Activated T-cell treated with anti-CD3 and anti-CD28 coated beads, Interleukin-2, amount 50 U/mL, for 24 hours (primary cell): ENCODE measurements at regions not wholly inside any gene's neighbourhood (a gene's known extent, or its start where the extent isn't known, plus 50 kb on each side); places are given as distances from the start of the nearest gene placed in this dataset.

Experiments used
- DNase-seq: peaks from one replicate; pipeline ENCODE4 v3.0.0-alpha.2; 2020
- H3K27ac Mint-ChIP-seq: 2 replicates; pipeline ENCODE4 v1.8.0; 2020; ENCODE audit warnings: mild to moderate bottlenecking, mixed read lengths
- H3K27me3 Mint-ChIP-seq: 2 replicates; pipeline ENCODE4 v1.8.0; 2020; ENCODE audit warnings: mixed read lengths
- H3K36me3 Mint-ChIP-seq: 2 replicates; pipeline ENCODE4 v1.8.0; 2020; ENCODE audit warnings: low read depth, mixed read lengths
- H3K4me1 Mint-ChIP-seq: 2 replicates; pipeline ENCODE4 v1.8.0; 2020; ENCODE audit warnings: low read depth, mixed read lengths
- H3K4me3 Mint-ChIP-seq: 2 replicates; pipeline ENCODE4 v1.8.0; 2020; ENCODE audit warnings: mild to moderate bottlenecking, moderate library complexity, mixed read lengths
- H3K9me3 Mint-ChIP-seq: 2 replicates; pipeline ENCODE4 v1.8.0; 2020; ENCODE audit warnings: mixed read lengths

DNA sequence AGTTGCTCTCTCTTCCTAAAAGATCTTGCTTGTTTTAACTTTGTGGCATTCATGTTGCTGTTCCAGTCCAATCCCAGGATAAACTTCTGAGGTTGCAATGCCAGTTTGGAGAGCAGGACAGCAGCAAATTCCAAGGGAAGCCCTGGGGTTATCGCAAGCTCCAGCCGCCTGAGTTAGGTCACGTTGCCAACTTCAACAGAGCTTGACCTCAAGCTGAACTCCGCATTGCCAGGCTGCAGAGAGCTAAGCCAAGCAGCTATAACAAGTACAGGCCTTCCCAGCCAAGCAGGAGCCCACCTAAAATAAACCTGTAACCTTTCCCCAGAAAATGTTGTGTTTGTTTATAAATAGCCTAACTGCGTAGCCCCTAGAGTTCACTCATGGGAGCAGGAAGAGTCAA is 138.9 kb upstream of the LYZL1 start:
- no peak overlapping the region for H3K4me3 Mint-ChIP-seq
- H3K27ac Mint-ChIP-seq: no peak overlapping the region
- no peaks in the 10 kb centered on the region for H3K36me3 Mint-ChIP-seq
- no peaks in the 10 kb centered on the region for H3K4me1 Mint-ChIP-seq
- H3K27me3 Mint-ChIP-seq: peaks cover 12% of the 10 kb centered on the region
- no peak for DNase-seq
- H3K9me3 Mint-ChIP-seq: no peaks in the 10 kb centered on the region

DNA sequence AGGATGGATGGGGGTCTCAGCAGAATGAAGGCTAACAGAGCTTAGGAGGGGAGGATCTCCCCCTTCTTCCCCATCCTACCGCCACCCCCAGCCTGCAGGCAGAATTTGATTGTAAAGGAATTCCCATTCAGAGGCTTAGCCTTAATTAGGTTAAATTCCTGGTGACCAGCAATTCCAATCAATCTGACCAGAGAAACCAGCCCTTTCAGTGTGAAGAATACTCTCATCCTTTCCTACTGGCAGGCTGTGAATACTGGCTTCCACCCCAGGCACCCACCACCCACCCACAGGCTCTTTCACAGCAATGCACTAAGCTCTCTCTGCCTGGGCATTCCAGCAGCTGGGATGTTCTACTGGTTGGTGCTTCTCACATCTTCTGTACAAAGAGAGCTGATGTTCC is 137.9 kb upstream of the LYZL1 start:
- H3K27ac Mint-ChIP-seq: no peak overlapping the region
- no peak for DNase-seq
- H3K4me3 Mint-ChIP-seq: no peak overlapping the region
- H3K4me1 Mint-ChIP-seq: no peaks in the 10 kb centered on the region
- H3K9me3 Mint-ChIP-seq: no peaks in the 10 kb centered on the region
- H3K36me3 Mint-ChIP-seq: no peaks in the 10 kb centered on the region
- peaks cover 6% of the 10 kb centered on the region for H3K27me3 Mint-ChIP-seq

DNA sequence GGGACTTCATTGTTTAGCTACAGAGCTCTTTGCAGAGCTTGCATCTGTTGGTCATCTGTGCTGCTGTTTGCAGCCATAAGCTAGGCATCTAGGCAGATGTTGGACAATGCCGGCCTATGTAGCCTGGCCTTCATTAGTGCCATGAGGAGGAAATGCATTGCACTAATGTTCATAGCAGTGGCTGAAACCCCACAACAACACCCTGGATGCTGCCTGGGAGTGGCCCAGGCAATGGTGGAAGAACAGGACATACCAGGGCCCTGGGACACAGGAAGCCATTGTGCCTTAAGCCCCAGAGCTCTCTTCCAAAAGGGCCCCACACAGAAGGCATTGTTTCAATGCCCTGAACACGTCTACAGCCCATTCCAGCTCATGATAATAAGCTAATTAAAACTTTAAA is 131.5 kb upstream of the LYZL1 start:
- Mint-ChIP-seq H3K27me3 (peaks cover 17% of the 10 kb centered on the region), H3K9me3 (no peaks in the 10 kb centered on the region), H3K36me3 (no peaks in the 10 kb centered on the region), H3K27ac (no peak overlapping the region), H3K4me3 (no peak overlapping the region), H3K4me1 (no peaks in the 10 kb centered on the region)
- no peak for DNase-seq

DNA sequence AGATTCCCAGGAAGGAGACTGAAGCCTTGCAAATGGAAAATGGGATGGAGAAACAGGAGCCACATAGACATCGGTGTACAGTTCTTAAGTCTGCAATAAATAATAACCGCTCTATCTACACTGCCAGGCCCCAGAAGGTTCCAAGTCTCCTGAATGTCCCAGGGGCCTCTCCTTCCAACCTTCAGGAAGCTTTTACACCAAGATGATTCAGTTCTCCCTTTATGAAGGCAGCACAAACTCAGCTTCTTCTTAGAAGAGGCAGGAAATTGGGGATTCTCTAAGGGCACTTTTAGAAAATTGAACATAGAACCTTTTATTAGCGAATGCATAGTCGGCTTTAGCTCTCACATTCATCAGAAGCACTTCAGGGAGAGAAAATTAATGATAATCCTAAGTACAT is 130.8 kb upstream of the LYZL1 start:
- Mint-ChIP-seq H3K27ac (no peak overlapping the region), H3K36me3 (no peaks in the 10 kb centered on the region), H3K27me3 (peaks cover 17% of the 10 kb centered on the region), H3K9me3 (no peaks in the 10 kb centered on the region), H3K4me3 (no peak overlapping the region), H3K4me1 (no peaks in the 10 kb centered on the region)
- no peak for DNase-seq

DNA sequence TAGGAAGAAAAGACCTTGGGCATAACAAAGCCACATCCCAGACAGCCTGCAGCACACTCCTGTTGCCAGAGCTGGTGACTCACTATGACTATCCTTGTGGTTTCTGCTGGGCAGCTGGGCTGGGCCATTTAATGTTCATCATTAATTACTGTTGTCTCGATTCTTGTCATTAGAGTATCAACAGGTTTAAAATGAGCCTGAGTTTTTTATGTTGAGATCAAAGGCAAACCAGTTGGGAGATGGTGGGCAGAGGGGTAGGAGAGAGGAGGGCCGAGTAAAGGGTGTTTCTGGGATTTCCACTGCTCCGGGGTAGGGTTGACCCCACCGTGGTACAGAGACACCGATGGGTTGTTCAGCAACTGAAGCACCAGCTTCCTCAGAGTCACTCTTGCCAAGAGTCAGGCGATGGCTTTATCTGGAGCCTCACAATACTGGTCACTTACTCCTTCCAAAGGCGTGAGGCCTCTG is 128.7 kb upstream of the LYZL1 start:
- no peaks in the 10 kb centered on the region for H3K9me3 Mint-ChIP-seq
- peaks cover 17% of the 10 kb centered on the region for H3K27me3 Mint-ChIP-seq
- H3K27ac Mint-ChIP-seq: no peak overlapping the region
- no peak overlapping the region for H3K4me3 Mint-ChIP-seq
- no peaks in the 10 kb centered on the region for H3K36me3 Mint-ChIP-seq
- no peaks in the 10 kb centered on the region for H3K4me1 Mint-ChIP-seq
- no peak for DNase-seq

DNA sequence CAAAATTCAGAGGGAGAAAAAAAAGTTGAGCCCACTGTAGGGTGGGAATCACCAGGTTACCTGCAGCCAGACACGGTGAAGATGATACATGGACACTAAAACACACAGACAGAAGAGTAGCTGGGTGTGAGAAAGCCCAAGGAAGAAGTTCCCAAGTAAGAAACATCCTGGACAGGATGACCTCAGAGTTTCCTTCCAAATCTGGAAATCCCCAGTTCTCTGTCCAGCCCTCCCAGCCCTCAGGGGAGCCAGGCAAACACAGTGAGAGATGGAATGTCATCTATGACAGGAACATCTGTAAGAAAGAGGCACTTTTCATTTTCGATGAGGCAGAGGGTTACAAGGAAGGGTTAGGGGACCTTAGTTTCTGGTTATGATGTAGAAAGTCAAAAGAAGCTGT is 125.1 kb upstream of the LYZL1 start:
- no peak for DNase-seq
- Mint-ChIP-seq H3K27me3 (peaks cover 11% of the 10 kb centered on the region), H3K4me1 (no peaks in the 10 kb centered on the region), H3K36me3 (no peaks in the 10 kb centered on the region), H3K27ac (no peak overlapping the region), H3K4me3 (no peak overlapping the region), H3K9me3 (peaks cover 1% of the 10 kb centered on the region)

DNA sequence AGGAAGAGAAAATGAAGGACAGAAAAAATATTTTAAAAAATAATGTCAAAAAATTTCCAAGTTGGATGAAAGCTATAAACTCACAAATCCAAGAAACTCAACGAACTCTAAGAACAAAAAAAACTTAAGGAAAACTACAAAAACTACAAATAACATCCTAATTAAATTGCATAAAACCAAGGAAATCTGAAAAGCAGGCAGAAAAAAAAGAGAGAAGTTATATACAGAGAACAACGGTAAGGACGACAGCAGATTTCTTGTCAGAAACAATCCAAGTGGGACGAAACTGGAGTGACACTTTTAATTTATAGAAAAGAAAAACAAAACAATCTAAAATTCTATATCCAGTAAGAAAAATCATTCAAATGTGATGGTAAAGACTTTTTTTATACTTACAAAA is 122.2 kb upstream of the LYZL1 start:
- H3K27ac Mint-ChIP-seq: no peak overlapping the region
- H3K4me3 Mint-ChIP-seq: no peak overlapping the region
- no peaks in the 10 kb centered on the region for H3K36me3 Mint-ChIP-seq
- H3K9me3 Mint-ChIP-seq: peaks cover 16% of the 10 kb centered on the region
- H3K27me3 Mint-ChIP-seq: peaks cover 4% of the 10 kb centered on the region
- DNase-seq: no peak
- no peaks in the 10 kb centered on the region for H3K4me1 Mint-ChIP-seq

DNA sequence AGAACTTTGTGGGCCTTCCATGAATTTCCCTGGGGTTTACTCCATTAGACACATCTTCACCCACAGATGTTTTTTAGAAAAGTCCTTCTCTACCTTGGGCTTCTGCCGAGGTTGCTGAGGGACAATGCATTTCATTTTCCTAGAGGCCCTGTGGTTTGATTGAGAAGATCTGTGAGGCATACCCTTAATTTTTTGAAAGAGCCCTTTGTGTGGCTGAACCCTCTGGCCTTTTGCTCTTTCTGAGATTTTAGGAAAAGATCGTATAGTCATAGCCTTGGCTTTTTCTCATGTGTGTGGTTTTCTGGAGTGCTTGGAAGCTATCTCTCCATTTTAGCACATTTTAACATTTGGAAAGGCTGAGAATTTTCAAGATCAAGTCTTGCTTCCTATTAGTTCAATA is 119.8 kb upstream of the LYZL1 start:
- no peak for DNase-seq
- Mint-ChIP-seq H3K27me3 (no peaks in the 10 kb centered on the region), H3K36me3 (no peaks in the 10 kb centered on the region), H3K4me1 (no peaks in the 10 kb centered on the region), H3K4me3 (no peak overlapping the region), H3K9me3 (peaks cover 16% of the 10 kb centered on the region), H3K27ac (no peak overlapping the region)

DNA sequence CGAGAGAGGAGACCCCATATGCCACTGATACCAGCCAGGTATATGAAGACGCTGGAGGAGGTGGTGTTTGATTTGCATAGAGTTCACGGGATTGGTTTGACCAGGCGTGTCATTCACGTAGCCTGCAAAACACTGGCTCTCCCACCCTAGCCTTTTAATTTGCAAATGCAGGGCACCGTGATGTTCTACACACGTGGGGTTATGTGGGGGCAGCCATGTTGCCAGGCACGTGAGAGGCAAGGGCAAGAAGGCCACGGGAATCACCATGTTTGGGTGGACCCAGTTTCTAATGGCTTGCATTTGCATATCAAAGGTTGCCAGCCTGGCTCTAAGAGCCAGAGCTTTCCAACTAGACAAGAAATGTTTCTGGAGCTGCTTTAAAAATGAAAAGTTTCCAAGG is 117.2 kb upstream of the LYZL1 start:
- Mint-ChIP-seq H3K27ac (no peak overlapping the region), H3K27me3 (peaks cover 12% of the 10 kb centered on the region), H3K4me1 (no peaks in the 10 kb centered on the region), H3K4me3 (no peak overlapping the region), H3K9me3 (peaks cover 16% of the 10 kb centered on the region), H3K36me3 (no peaks in the 10 kb centered on the region)
- DNase-seq: no peak

DNA sequence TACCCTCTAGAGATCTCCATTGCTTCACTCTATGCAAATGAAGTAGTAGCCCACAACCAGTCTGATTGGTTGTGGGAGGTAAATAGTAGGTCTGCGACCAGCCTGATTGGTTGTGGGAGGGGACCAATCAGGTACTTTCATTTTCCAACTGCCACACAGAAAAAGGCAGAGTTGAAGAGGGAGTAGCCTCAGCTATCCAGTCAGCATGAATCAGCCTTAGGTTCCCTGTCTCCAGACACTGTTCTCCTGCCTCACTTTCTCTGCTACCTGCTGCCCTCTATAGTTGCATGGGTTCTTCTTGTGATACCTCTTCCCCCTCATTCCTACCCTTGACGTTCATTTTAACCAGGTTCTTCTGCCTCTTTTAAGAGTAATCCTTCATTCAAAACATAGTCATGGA is 114.5 kb upstream of the LYZL1 start:
- Mint-ChIP-seq H3K4me1 (no peaks in the 10 kb centered on the region), H3K27me3 (peaks cover 23% of the 10 kb centered on the region), H3K9me3 (peaks cover 10% of the 10 kb centered on the region), H3K4me3 (no peak overlapping the region), H3K27ac (no peak overlapping the region), H3K36me3 (no peaks in the 10 kb centered on the region)
- DNase-seq: no peak

DNA sequence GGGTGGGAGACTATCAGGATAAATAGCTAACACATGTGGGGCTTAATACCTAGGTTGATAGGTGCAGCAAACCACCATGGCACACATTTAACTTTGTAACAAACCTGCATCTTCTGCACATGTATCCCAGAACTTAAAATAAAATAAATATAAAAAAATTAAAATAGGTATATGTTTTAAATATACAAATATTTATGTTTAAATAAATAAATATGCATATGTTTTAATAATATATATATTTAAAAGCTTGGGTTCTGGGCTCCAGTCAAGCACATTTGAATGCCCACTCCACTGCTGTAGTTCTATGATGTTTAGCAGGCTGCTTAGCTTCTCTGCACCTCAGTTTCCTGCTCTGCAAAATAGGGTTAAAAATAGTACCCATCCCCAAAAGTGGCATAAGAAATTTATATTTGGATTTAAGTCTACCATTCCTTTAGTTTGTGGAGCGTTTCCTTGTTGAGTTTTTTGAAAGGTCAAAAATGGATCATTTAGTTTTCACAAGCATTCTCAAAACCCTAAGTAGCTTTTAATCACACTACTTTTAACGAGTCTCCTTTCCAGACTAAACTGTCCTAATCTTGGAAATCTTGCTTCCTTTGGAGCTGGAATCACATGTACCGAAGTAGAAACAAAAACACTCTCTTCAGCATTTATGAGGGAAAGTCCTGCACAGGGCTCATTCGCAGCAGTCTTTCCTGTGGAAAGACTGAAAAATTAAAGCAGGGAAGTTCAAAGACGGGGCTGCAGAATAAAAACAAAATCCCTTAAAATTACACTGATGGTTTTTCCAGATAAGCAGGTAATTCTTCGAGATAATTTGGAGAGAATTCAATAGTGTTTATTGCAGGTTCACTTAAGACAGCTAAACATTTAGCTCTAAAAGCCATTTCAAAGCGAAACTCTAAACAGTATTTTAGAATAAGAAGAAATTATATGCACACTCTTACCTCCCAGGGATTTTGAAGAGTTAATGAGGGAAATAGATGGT is 111.7 kb upstream of the LYZL1 start:
- no peaks in the 10 kb centered on the region for H3K9me3 Mint-ChIP-seq
- peaks cover 25% of the 10 kb centered on the region for H3K27me3 Mint-ChIP-seq
- no peaks in the 10 kb centered on the region for H3K36me3 Mint-ChIP-seq
- H3K4me3 Mint-ChIP-seq: no peak overlapping the region
- no peak for DNase-seq
- no peak overlapping the region for H3K27ac Mint-ChIP-seq
- H3K4me1 Mint-ChIP-seq: no peaks in the 10 kb centered on the region

DNA sequence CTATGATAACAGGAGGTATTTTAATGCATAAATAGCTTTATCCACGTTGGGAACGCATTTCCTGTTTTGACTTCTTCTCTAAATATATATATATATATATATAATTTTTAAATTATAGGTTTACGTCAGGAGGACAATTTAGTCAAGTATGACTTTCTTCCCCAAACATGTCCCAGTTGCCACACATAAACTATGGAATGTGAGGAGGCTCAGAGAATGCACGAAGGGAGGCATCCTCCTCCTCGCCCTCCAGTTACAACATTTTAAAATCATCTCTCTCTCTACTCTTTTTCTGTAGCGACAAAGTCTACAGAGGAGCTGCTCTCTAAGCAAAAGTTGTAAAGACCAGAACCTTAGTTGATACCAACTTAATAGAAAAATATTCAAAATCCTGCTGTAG is 106.9 kb upstream of the LYZL1 start:
- Mint-ChIP-seq H3K36me3 (no peaks in the 10 kb centered on the region), H3K4me3 (no peak overlapping the region), H3K9me3 (no peaks in the 10 kb centered on the region), H3K27me3 (peaks cover 16% of the 10 kb centered on the region), H3K27ac (no peak overlapping the region), H3K4me1 (no peaks in the 10 kb centered on the region)
- DNase-seq: no peak

DNA sequence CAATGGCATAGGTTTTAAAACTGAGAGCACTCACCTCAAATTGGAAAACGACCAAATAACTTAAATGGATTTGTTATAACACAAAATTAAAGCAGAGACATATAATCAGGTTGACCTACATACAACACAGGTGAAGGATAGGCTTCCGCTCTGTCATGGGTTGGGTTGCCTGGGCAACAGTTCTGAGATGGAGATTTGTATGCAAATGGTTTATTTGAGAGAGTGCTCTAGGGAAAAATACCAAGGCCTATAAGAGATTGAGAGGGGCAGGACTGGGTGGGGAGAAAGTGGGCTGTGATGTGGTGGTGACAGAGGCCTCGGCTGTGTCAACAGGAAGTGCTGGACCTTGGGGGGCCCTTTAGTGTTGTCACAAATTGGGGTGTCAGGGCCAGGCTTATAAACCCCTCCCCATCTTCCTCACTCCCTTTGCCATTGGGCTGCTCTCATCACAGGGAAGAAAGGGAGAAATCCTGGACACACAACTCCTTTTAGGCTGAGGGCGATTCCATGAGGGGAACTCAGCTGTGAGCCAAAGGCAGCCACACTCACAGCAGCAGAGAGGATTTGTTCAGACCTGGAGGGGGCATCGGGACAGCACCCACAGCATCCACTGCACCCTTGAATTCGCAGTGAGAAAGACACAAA is 105.4 kb upstream of the LYZL1 start:
- no peaks in the 10 kb centered on the region for H3K9me3 Mint-ChIP-seq
- H3K4me3 Mint-ChIP-seq: no peak overlapping the region
- DNase-seq: no peak
- no peaks in the 10 kb centered on the region for H3K36me3 Mint-ChIP-seq
- H3K4me1 Mint-ChIP-seq: no peaks in the 10 kb centered on the region
- H3K27ac Mint-ChIP-seq: no peak overlapping the region
- H3K27me3 Mint-ChIP-seq: peaks cover 9% of the 10 kb centered on the region

DNA sequence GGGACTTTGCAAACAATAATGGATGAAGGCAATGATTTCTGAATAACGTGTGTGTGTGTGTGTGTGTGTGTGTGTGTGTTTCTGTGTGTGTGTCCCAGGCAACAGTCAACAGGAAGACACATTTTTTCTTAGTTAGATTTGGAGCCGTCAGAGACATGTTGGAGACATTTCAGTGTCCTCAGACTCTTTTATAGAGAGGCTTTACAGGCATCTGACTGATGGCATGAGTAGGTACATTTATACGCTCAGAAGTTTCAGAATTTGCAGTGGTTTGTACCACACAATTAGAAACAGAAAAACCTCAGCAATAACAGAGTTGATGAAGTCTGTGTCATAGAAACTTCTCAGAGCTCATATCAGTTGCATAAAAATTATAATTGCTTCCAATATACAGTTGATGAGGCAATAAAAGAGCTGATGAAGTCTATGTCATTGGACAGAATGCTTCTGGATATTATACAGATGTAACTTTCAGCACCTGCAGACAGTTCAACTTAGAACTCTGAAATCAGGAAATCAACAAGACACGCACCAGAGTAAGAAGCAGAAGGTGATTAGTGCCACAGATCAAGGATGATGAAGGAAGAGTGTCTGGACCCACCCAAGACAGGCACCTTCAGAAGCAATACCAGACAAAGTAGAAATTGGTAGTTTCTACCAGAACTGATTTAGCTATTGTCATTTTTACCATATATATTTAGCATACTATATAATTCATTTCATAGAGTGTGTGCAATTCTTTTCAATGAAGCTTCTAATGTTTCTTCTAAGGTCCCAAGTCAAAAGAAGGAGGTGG is 104.5 kb upstream of the LYZL1 start:
- no peaks in the 10 kb centered on the region for H3K36me3 Mint-ChIP-seq
- peaks cover 5% of the 10 kb centered on the region for H3K27me3 Mint-ChIP-seq
- DNase-seq: no peak
- H3K4me1 Mint-ChIP-seq: no peaks in the 10 kb centered on the region
- H3K27ac Mint-ChIP-seq: no peak overlapping the region
- H3K4me3 Mint-ChIP-seq: no peak overlapping the region
- no peaks in the 10 kb centered on the region for H3K9me3 Mint-ChIP-seq
